ENCODE measurements at regions not wholly inside any gene's neighbourhood (a gene's known extent, or its start where the extent isn't known, plus 50 kb on each side); places are given as distances from the start of the nearest gene placed in this dataset.

DNA sequence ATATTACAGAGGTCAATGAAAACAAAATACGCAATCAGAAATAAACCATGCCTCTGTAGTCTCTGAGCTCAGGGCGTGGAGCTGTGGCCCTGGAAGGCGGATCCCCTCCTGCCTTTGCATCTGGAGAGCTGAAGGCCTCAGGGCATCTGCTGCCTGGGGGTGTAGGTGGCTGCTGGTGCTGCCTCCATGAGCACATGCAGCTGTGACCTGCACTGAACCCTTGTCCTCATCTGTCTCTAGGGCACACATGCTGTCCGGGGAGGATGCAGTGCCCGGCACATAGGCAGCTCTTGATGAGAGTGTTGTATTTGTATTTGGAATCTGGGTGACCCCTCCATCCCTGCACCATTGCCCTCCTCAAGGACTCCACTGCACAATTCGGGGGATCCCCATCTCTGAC lies 185.7 kb downstream of the TEX29 start:
- TF ChIP-seq CTCF (conservative IDR thresholded peaks at IDR 0.05 in 1 of 2, IDR thresholded peaks at IDR 0.05 in 1 of 2; ENCODE audit: low read depth in 1 of 2, low read length in 2 of 2), result no peak
- TF ChIP-seq EZH2 (IDR thresholded peaks at IDR 0.05; ENCODE audit: low read length, missing control alignments), result no peak
